GM19240 (cell line): ENCODE measurements at regions not wholly inside any gene's neighbourhood (a gene's known extent, or its start where the extent isn't known, plus 50 kb on each side); places are given as distances from the start of the nearest gene placed in this dataset.
"Not testable (repeated sequence)": the region's sequence is repeated elsewhere in the genome, so short reads cannot be mapped to it uniquely, and the experiment has no call there.

Source experiments
- DNase-seq: peaks from one replicate; pipeline ENCODE4 v3.0.0; 2011; ENCODE audit warnings: low spot score; ENCODE audit not compliant: insufficient read length

DNA sequence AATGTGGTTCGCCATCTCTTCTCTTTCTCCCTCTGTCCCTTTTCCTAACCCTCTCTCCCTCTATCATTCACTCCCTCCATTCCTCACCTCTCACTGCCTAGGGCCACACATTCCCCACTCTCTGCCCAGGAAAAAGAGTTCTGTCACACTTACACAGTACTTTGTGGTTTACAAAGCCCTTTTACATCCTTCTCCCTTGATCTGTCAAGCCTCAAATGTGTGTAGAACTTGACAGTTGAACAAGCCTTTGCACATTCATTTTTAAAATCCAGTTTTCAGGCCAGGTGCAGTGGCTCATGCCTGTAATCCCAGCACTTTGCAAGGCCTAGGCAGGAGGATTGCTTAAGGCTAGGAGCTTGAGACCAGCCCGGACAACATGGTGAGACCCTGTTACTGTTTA is 156.3 kb downstream of the VSIG4 start:
- no peak for DNase-seq

- DNase-seq, result no peak
Measured at GRCh38 chrX:65879977-65880799, 159.7 kb downstream of the VSIG4 start.

DNA sequence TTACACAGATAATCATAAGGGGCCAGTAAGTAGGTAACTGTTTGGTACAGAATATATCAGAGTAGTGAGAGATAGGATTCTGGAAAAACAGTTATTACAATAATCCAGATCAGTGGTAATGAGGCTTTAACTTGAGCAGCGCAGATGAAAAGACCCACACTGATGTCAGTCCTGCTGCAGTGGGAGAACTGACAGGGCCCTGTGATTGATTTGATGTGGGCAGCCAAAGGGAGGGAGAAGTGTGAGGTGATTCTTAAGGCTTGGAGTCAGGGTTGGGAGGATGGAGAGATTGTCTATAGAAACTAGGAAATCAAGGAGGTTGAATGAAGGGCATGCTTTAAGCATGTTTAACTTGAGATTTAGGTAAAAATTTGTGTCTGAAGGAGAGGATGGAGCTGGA is 161.4 kb downstream of the VSIG4 start:
- DNase-seq, result no peak

DNA sequence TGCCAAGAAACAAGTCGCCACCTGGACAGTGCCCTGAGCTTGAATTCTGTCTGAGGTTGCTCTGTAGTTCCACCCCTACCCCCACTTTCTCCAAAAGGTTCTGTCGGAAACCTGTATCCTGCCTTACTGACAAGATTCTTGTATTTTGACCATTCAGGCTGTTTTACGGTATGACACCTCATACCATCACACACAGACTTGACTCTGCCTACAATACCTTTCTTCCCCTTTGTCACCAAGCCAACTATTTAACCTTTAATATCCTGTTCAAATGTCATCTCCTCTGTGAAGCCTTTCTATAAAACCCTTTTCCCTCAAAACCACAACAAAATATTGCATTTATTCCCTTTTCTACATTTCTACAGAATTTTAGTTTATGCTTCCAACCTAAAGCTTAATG is 161.9 kb downstream of the VSIG4 start:
- DNase-seq, result no peak

DNA sequence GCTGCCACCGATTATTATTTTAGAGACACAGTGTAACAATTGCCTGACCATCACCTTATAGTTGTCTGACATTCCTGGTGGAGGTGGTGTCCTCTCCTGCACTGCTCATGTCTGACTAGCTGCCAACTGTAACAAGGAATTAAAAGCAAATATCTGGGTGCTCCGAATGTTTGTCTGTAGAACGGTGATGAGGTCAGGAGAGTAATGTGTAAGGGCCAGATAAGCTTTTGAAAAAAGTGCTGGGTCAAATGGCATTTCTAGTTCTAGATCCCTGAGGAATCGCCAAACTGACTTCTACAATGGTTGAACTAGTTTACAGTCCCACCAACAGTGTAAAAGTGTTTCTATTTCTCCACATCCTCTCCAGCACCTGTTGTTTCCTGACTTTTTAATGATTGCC is 164.3 kb downstream of the VSIG4 start:
- not testable (repeated sequence) for DNase-seq

GRCh38 chrX:65874765-65875164 is 165.1 kb downstream of the VSIG4 start:
- no peak for DNase-seq

GRCh38 chrX:65874110-65874509 is 165.8 kb downstream of the VSIG4 start:
- DNase-seq, result no peak

GRCh38 chrX:65873385-65873784 is 166.5 kb downstream of the VSIG4 start:
- DNase-seq, result no peak

DNA sequence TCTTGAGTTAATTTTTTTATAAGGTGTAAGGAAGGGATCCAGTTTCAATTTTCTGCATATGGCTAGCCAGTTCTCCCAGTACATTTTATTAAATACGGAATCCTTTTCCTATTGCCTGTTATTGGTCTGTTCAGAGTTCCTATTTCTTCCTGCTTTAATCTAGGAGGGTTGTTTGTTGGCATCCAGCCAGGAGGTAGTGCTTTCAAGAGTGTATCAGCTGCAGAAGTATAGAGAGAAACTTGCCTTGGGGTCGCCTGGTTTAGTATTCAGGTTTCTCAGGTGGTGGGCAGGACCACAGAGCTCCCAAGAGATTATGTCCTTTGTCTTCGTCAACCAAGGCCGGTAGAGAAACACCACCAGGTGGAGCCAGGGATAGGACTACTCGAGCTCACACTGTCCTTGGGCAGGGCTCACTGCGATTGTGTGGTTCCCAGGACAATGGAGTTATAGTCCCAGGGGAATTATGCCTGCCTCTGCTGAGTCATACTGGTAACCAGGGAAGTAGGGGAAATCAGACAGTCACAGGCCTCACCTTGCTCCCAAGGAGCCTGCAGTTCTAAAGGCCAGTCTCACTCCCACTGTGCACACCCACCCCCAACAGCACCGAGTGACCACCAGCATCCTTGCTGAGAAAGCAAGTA is 168.1 kb downstream of the VSIG4 start:
- no peak for DNase-seq

DNA sequence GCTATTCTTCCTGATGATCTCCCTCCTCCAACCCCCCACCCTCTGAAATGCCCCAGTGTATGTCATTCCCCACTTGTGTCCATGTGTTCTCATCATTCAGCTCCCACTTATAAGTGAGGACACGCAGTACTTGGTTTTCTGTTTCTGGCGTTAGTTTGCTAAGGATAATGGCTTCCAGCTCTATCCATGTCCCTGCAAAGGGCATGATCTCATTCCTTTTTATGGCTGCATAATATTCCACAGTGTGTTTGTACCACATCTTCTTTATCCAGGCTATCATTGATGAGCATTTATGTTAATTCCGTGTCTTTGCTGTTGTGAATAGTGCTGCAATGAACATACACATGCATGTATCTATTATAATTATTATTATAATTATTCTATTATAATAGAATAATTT is 169.3 kb downstream of the VSIG4 start:
- not testable (repeated sequence) for DNase-seq

GRCh38 chrX:65866773-65867172 is 173.1 kb downstream of the VSIG4 start:
- no peak for DNase-seq

DNA sequence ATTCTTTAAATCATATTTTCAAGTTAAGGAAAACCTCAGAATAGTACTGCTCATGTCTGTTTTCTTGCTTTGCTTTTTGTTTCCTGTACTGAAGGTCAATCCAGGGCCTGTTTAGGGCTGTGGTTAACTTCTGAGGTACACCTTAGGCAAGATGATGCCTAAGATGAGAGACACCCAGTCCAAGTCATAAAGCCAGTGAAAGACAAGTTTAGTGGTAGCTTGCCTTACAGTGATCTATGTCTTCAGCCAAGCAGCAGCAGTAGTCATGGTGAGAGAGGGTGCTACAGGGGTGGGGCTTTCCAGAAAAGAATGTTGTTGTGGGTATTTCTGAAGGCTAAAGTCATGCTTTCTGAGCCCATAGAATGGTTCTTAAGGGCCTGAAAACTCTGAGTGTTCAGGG is 173.7 kb downstream of the VSIG4 start:
- DNase-seq, result no peak

- DNase-seq, result no peak
Measured at GRCh38 chrX:65862638-65863037, 177.2 kb downstream of the VSIG4 start.

GRCh38 chrX:65859299-65859698 is 180.6 kb downstream of the VSIG4 start:
- DNase-seq, result no peak

- not testable (repeated sequence) for DNase-seq
Measured at GRCh38 chrX:65854437-65854836, 185.4 kb downstream of the VSIG4 start.

- not testable (repeated sequence) for DNase-seq
Measured at GRCh38 chrX:65851306-65851705, 183.9 kb downstream of the MSN start.

GRCh38 chrX:65850821-65851220 is 183.4 kb downstream of the MSN start:
- DNase-seq, result not testable (repeated sequence)

DNA sequence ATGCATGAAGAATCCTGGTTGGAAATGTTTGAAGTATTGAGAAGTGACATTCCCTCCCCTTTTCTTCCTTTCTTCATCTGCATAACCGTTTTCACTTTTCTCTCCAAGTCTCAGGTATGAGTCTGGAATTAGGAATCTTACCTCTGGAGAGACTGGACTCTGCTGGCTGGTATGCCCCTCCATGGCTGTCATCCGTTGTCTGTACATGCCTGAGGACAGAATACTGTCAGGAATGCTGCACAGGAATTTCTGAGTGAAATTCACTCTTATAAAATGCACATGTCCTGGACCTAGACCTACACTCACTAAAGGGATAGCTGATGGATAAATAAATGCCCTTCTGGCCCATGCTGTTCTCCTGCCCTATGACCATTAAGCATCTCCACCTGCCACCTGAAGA is 179.5 kb downstream of the MSN start:
- no peak for DNase-seq

- DNase-seq, result no peak
Measured at GRCh38 chrX:65841263-65841662, 173.8 kb downstream of the MSN start.

GRCh38 chrX:65838674-65839073 is 171.2 kb downstream of the MSN start:
- DNase-seq, result no peak

DNA sequence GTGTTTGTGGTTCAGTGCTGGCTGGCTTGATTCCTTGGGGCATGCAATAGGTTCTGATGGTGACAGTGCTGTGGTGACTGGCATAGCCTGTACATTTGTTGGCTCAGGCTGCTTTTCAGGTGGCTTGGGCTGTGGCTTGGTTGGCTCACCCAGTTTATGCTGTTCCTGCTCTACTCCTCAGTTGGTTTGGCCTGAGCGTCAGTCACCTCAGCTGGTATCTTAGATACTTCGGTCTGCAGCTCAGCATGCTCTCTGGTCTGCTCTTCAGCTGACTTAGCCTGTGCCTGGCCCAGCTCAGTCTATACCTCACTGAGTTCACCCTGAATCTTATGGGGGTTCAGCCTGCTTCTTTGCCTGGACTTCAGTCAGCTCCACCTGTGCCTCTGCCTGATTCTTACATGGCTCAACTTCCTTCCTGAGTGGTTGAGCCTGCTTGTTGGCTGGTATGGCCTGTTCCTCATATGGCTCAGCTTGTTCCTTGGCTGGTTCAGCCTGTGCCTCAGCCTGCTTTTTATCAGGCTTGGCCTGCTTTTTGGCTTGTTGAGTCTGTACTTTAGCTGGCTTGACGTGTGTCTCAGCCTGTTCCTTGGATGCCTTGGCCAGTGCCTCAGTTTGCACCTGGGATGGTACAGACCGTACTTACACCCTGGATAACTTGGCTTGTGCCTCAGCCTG is 170.6 kb downstream of the MSN start:
- DNase-seq, result no peak

DNA sequence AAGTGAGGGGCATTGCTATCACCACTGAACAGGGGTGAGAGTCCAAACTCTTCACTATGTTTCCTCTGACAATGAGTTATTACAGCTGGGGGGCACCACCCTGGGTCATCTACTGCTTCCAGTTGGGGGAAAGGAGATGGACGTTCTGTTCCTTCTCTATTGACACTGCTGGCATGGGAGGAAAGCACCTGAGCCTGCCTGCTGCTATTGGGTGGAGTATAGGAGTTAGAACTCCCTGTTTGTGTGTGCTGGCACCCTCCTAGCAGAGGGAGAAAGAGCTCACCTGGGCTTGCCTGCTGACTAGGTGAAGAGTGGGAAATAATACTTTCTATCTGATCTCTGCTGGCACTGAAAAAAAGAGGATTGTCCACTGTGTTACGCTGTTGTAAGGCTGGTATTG is 163.8 kb downstream of the MSN start:
- DNase-seq, result no peak
